Body of pancreas (tissue), 4 donors: ENCODE measurements at regions not wholly inside any gene's neighbourhood (a gene's known extent, or its start where the extent isn't known, plus 50 kb on each side); places are given as distances from the start of the nearest gene placed in this dataset.

ENCODE experiments used
- POLR2A ChIP-seq, 3 donors: fragments of 450-650 bp; IDR thresholded peaks; one replicate each; pipeline ENCODE4 v1.6.1; 2016; ENCODE audit warnings: antibody characterized with exemption in 3 of 3, mild to moderate bottlenecking in 2 of 3
- TF ChIP-seq, protein P1 (sequence below), 7 experiments: fragments of 450-650 bp in 4 of 7; fragments of 200-600 bp in 3 of 7; sonication (generic) in 3 of 7; IDR thresholded peaks; one replicate each; pipeline ENCODE4 v1.5.1; 2016 to 2019; ENCODE audit warnings: antibody characterized with exemption in 7 of 7

DNA sequence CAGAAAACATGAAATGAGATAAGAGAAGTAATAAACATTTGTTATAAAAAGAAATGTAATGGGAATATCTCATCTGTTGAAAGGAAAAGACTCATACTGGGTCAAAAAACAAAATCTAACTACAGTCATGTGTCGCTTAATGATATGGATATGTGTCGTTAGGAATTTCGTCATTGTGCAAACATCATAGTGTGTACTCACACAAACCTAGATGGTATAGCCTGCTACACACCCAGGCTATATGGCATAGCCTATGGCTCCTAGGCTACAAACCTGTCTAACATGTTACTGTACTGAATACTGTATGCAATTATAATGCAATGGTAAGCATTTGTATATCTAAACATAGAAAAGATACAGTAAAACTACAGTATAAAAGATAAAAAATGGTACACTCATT lies 89.8 kb upstream of the ZC3H12C start:
- TF ChIP-seq, protein P1, sequence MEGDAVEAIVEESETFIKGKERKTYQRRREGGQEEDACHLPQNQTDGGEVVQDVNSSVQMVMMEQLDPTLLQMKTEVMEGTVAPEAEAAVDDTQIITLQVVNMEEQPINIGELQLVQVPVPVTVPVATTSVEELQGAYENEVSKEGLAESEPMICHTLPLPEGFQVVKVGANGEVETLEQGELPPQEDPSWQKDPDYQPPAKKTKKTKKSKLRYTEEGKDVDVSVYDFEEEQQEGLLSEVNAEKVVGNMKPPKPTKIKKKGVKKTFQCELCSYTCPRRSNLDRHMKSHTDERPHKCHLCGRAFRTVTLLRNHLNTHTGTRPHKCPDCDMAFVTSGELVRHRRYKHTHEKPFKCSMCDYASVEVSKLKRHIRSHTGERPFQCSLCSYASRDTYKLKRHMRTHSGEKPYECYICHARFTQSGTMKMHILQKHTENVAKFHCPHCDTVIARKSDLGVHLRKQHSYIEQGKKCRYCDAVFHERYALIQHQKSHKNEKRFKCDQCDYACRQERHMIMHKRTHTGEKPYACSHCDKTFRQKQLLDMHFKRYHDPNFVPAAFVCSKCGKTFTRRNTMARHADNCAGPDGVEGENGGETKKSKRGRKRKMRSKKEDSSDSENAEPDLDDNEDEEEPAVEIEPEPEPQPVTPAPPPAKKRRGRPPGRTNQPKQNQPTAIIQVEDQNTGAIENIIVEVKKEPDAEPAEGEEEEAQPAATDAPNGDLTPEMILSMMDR (IDR thresholded peaks at IDR 0.05) = no peak
- no peak for TF ChIP-seq POLR2A (IDR thresholded peaks at IDR 0.05)
